WTC11 (cell line): ENCODE measurements at regions not wholly inside any gene's neighbourhood (a gene's known extent, or its start where the extent isn't known, plus 50 kb on each side); places are given as distances from the start of the nearest gene placed in this dataset.
A peak's percentile ranks its signal among the peaks of the same experiment; 100 is the strongest.

Source experiments
- ATAC-seq: fragments of 200-7000 bp; cut with Tn5 transposase; 2 replicates; pipeline ENCODE4 v1.10.0; 2021; ENCODE audit warnings: mild to moderate bottlenecking, moderate library complexity
- CTCF ChIA-PET: fragments of 300-600 bp; sonication (Branson Sonifier 250); formaldehyde crosslinking; loops from one replicate; lab custom pipeline; 2021; ENCODE audit warnings: antibody characterized with exemption; lab: Charles Lee
- POLR2A ChIA-PET: fragments of 350-600 bp; sonication (Branson Sonifier 250); formaldehyde crosslinking; loops from one replicate; lab custom pipeline; 2021; ENCODE audit warnings: antibody characterized with exemption; lab: Charles Lee
- DNase-seq: peaks from one replicate; pipeline ENCODE4 v3.0.0; 2021; ENCODE audit warnings: low spot score
- H3K27ac Mint-ChIP-seq: 2 replicates; pipeline ENCODE4 v1.8.0; 2021; ENCODE audit warnings: mixed read lengths
- H3K27me3 Mint-ChIP-seq: 2 replicates; pipeline ENCODE4 v1.8.0; 2021; ENCODE audit warnings: low read depth, mild to moderate bottlenecking, moderate library complexity, mixed read lengths
- H3K36me3 Mint-ChIP-seq: 2 replicates; pipeline ENCODE4 v1.8.0; 2021; ENCODE audit warnings: mixed read lengths
- H3K4me1 Mint-ChIP-seq: 2 replicates; pipeline ENCODE4 v1.8.0; 2022; ENCODE audit warnings: mixed read lengths
- H3K4me3 Mint-ChIP-seq: 2 replicates; pipeline ENCODE4 v1.8.0; 2021; ENCODE audit warnings: mild to moderate bottlenecking, moderate library complexity, mixed read lengths
- H3K9me3 Mint-ChIP-seq: 2 replicates; pipeline ENCODE4 v1.8.0; 2021; ENCODE audit warnings: mixed read lengths
- AR ChIP-seq: fragments of 250-450 bp; sonication (Bioruptor Pico); IDR thresholded peaks from 2 replicates; pipeline ENCODE4 v1.9.0; 2021; ENCODE audit warnings: mild to moderate bottlenecking
- ATF3 ChIP-seq: sonication (generic); formaldehyde crosslinking; conservative IDR thresholded peaks from 2 replicates; pipeline ENCODE4 v1.8.1; 2022; ENCODE audit warnings: mild to moderate bottlenecking, missing genetic modification reagents
- E2F1 ChIP-seq: sonication (generic); formaldehyde crosslinking; IDR thresholded peaks from 2 replicates; pipeline ENCODE4 v1.8.0; 2022; ENCODE audit warnings: mild to moderate bottlenecking, missing genetic modification reagents
- EMX1 ChIP-seq: fragments of 250-450 bp; sonication (Bioruptor Pico); IDR thresholded peaks from 2 replicates; pipeline ENCODE4 v1.8.0; 2021; ENCODE audit warnings: mild to moderate bottlenecking
- FOXP1 ChIP-seq: sonication (generic); formaldehyde crosslinking; IDR thresholded peaks from 2 replicates; pipeline ENCODE4 v1.8.0; 2022; ENCODE audit warnings: missing genetic modification reagents, mild to moderate bottlenecking, moderate library complexity, borderline replicate concordance
- GRHL2 ChIP-seq: fragments of 250-450 bp; sonication (Bioruptor Pico); IDR thresholded peaks from 2 replicates; pipeline ENCODE4 v1.8.0; 2022; ENCODE audit warnings: mild to moderate bottlenecking, moderate library complexity; ENCODE audit not compliant: insufficient replicate concordance, severe bottlenecking
- GTF2I ChIP-seq: fragments of 250-450 bp; sonication (Bioruptor Pico); conservative IDR thresholded peaks from 2 replicates; pipeline ENCODE4 v1.4.0; 2021; ENCODE audit warnings: mild to moderate bottlenecking
- IRF1 ChIP-seq: sonication (generic); formaldehyde crosslinking; IDR thresholded peaks from 2 replicates; pipeline ENCODE4 v1.8.0; 2023; ENCODE audit warnings: missing genetic modification reagents
- KAT7 ChIP-seq: sonication (generic); formaldehyde crosslinking; IDR thresholded peaks from 2 replicates; pipeline ENCODE4 v1.8.1; 2023; ENCODE audit warnings: missing genetic modification reagents, mild to moderate bottlenecking, borderline replicate concordance
- NR2C2 ChIP-seq: sonication (generic); formaldehyde crosslinking; IDR thresholded peaks from 2 replicates; pipeline ENCODE4 v1.8.0; 2022; ENCODE audit warnings: mild to moderate bottlenecking, missing genetic modification reagents
- NR3C1 ChIP-seq: sonication (generic); formaldehyde crosslinking; conservative IDR thresholded peaks from 2 replicates; pipeline ENCODE4 v1.8.1; 2023; ENCODE audit warnings: low read depth, mild to moderate bottlenecking, missing genetic modification reagents
- PRDM15 ChIP-seq: sonication (generic); formaldehyde crosslinking; IDR thresholded peaks from 2 replicates; pipeline ENCODE4 v1.8.0; 2022; ENCODE audit warnings: missing genetic modification reagents
- TEAD1 ChIP-seq: sonication (generic); formaldehyde crosslinking; IDR thresholded peaks from 2 replicates; pipeline ENCODE4 v1.8.0; 2022; ENCODE audit warnings: mild to moderate bottlenecking, missing genetic modification reagents
- TEAD4 ChIP-seq: sonication (generic); formaldehyde crosslinking; IDR thresholded peaks from 2 replicates; pipeline ENCODE4 v1.8.0; 2022; ENCODE audit warnings: mild to moderate bottlenecking, missing genetic modification reagents
- USF1 ChIP-seq: sonication (generic); formaldehyde crosslinking; IDR thresholded peaks from 2 replicates; pipeline ENCODE4 v1.8.0; 2022; ENCODE audit warnings: mild to moderate bottlenecking, missing genetic modification reagents
- ZBTB43 ChIP-seq: sonication (generic); formaldehyde crosslinking; IDR thresholded peaks from 2 replicates; pipeline ENCODE4 v1.8.1; 2023; ENCODE audit warnings: mild to moderate bottlenecking, missing genetic modification reagents
- ZMAT4 ChIP-seq: fragments of 250-450 bp; sonication (Bioruptor Pico); IDR thresholded peaks from 2 replicates; pipeline ENCODE4 v1.9.0; 2021; ENCODE audit warnings: mild to moderate bottlenecking
- ZNF423 ChIP-seq: fragments of 250-450 bp; sonication (Bioruptor Pico); IDR thresholded peaks from 2 replicates; pipeline ENCODE4 v2.1.2; 2022; ENCODE audit warnings: mild to moderate bottlenecking, moderate library complexity
- ZNF532 ChIP-seq: fragments of 250-450 bp; sonication (Bioruptor Pico); IDR thresholded peaks from 2 replicates; pipeline ENCODE4 v1.9.0; 2021; ENCODE audit warnings: mild to moderate bottlenecking, borderline replicate concordance

GRCh38 chr12:77686760-77687159, 143.9 kb upstream of the NAV3 start:
- Mint-ChIP-seq H3K4me3 (no peak overlapping the region), H3K4me1 (peaks cover 8% of the 10 kb centered on the region), H3K27ac (no peak overlapping the region), H3K36me3 (no peaks in the 10 kb centered on the region), H3K27me3 (no peaks in the 10 kb centered on the region), H3K9me3 (no peaks in the 10 kb centered on the region)
- TF ChIP-seq ZNF532 (CRISPR knock-in tag) (no peak), ZBTB43 (CRISPR knock-in tag) (no peak), E2F1 (CRISPR knock-in tag) (no peak), NR2C2 (no peak), ATF3 (CRISPR knock-in tag) (no peak), ZMAT4 (no peak), TEAD4 (CRISPR knock-in tag) (no peak), ZNF423 (CRISPR knock-in tag) (no peak), GTF2I (CRISPR knock-in tag) (no peak), NR3C1 (CRISPR knock-in tag) (no peak), EMX1 (CRISPR knock-in tag) (no peak), GRHL2 (no peak), KAT7 (CRISPR knock-in tag) (no peak), FOXP1 (CRISPR knock-in tag) (no peak), AR (no peak), USF1 (no peak), PRDM15 (CRISPR knock-in tag) (no peak), TEAD1 (CRISPR knock-in tag) (no peak), IRF1 (CRISPR knock-in tag) (no peak)
- peak; percentile 34; the same call in 1 of the 2 replicates for ATAC-seq
- no peak for DNase-seq
- ChIA-PET POLR2A (no interaction called here), CTCF (interaction anchor here (1.1 kb wide), 1 partner anchor 676 kb away, joined by 4 read pairs; no protein-coding TSS in a partner anchor)
